GM18858 (cell line): ENCODE measurements at regions not wholly inside any gene's neighbourhood (a gene's known extent, or its start where the extent isn't known, plus 50 kb on each side); places are given as distances from the start of the nearest gene placed in this dataset.

Experiments used
- ATAC-seq: cut with Tn5 transposase; IDR thresholded peaks from one replicate; pipeline ENCODE4 v1.9.1; 2021; ENCODE audit not compliant: unreplicated experiment

- no peak for ATAC-seq
Observed at GRCh38 chr16:62135446-62135845, 99.2 kb upstream of the CDH8 start.

- ATAC-seq = no peak
Observed at GRCh38 chr16:62130101-62130500, 93.9 kb upstream of the CDH8 start.

GRCh38 chr16:62105244-62105643 lies 69.0 kb upstream of the CDH8 start:
- ATAC-seq = no peak

- ATAC-seq = no peak
Observed at GRCh38 chr16:62102588-62102987, 66.3 kb upstream of the CDH8 start.

- ATAC-seq = no peak
Observed at GRCh38 chr16:62100651-62101050, 64.4 kb upstream of the CDH8 start.

- no peak for ATAC-seq
Observed at GRCh38 chr16:62089715-62090114, 53.5 kb upstream of the CDH8 start.

GRCh38 chr16:62088731-62089410 lies 52.6 kb upstream of the CDH8 start:
- ATAC-seq = no peak
